ENCODE measurements at regions not wholly inside any gene's neighbourhood (a gene's known extent, or its start where the extent isn't known, plus 50 kb on each side); places are given as distances from the start of the nearest gene placed in this dataset.

DNA sequence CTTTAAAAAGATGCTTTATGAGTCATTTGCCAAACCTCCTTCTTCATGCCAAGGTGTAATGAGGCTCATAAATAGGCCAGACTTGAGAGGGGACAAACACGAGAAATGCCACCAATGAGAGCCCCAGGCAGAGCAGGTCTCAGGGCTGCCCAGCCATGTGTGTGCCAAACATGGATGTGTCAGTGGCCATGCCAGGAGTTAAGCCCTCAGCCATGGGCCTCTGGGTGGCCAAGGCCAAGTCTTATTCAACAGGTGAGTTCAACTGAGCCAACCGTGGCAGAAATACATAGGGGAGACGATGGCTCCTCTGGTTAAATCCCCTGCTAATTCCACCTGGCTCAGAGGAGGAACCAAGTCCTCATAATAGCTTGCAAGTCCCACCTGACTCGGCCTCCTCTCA is 358.8 kb downstream of the PREX1 start:
- no peak overlapping the region for H3K27ac Mint-ChIP-seq
- WGBS (ENCODE audit: insufficient coverage) = 96% methylated on average over 3 of the region's 4 CpGs
- no peaks in the 10 kb centered on the region for H4K20me1 ChIP-seq (ENCODE audit: insufficient read depth, low read length)
- intact Hi-C loops (cut with micrococcal nuclease) = no loop called here
- H3K4me1 ChIP-seq (ENCODE audit: control insufficient read depth in 1 of 2, insufficient read depth in 2 of 2, low read length in 2 of 2) = no peaks in the 10 kb centered on the region
- H3K4me3 Mint-ChIP-seq = no peak overlapping the region
- no peak overlapping the region for H3K27ac ChIP-seq (ENCODE audit: low read depth in 1 of 2, low read length in 2 of 2)
- H3K79me2 ChIP-seq (ENCODE audit: insufficient read depth, low read length) = no peaks in the 10 kb centered on the region
- TF ChIP-seq, protein P1, sequence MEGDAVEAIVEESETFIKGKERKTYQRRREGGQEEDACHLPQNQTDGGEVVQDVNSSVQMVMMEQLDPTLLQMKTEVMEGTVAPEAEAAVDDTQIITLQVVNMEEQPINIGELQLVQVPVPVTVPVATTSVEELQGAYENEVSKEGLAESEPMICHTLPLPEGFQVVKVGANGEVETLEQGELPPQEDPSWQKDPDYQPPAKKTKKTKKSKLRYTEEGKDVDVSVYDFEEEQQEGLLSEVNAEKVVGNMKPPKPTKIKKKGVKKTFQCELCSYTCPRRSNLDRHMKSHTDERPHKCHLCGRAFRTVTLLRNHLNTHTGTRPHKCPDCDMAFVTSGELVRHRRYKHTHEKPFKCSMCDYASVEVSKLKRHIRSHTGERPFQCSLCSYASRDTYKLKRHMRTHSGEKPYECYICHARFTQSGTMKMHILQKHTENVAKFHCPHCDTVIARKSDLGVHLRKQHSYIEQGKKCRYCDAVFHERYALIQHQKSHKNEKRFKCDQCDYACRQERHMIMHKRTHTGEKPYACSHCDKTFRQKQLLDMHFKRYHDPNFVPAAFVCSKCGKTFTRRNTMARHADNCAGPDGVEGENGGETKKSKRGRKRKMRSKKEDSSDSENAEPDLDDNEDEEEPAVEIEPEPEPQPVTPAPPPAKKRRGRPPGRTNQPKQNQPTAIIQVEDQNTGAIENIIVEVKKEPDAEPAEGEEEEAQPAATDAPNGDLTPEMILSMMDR (IDR thresholded peaks at IDR 0.05) = no peak
- H3K36me3 Mint-ChIP-seq = no peaks in the 10 kb centered on the region
- peaks cover 0 to 13% (median 6%) of the 10 kb centered on the region in 7 donors for H3K9me3 Mint-ChIP-seq
- no peak overlapping the region for H2AFZ ChIP-seq (ENCODE audit: insufficient read depth, low read depth, low read length, poor library complexity, severe bottlenecking)
- no peak overlapping the region for H3K4me2 ChIP-seq (replicated peaks; ENCODE audit: extremely low read depth, low read length, poor library complexity, severe bottlenecking)
- no peaks in the 10 kb centered on the region for H3K27me3 ChIP-seq (ENCODE audit: control insufficient read depth in 2 of 2, insufficient read depth in 2 of 2, low read length in 2 of 2)
- H3K4me3 ChIP-seq (replicated peaks in 1 of 3; ENCODE audit: low read depth in 2 of 3, low read length in 3 of 3) = no peak overlapping the region
- no peak overlapping the region for H3K9ac ChIP-seq (ENCODE audit: insufficient read depth, low read length, poor library complexity, severe bottlenecking)
- DNase-seq = no peak
- H3K27me3 Mint-ChIP-seq (ENCODE audit: low read depth in 3 of 3) = peaks cover 2 to 3% (median 3%) of the 10 kb centered on the region in 3 donors
- H3K9me3 ChIP-seq (replicated peaks in 1 of 2; ENCODE audit: control insufficient read depth in 1 of 2, insufficient read depth in 1 of 2, low read length in 2 of 2) = peaks cover 0 to 12% of the 10 kb centered on the region in 2 donors
- peaks cover 3% of the 10 kb centered on the region for H3K4me1 Mint-ChIP-seq
- no peaks in the 10 kb centered on the region for H3K36me3 ChIP-seq (replicated peaks in 1 of 2; ENCODE audit: control insufficient read depth in 1 of 2, insufficient read depth in 2 of 2, low read length in 2 of 2)

DNA sequence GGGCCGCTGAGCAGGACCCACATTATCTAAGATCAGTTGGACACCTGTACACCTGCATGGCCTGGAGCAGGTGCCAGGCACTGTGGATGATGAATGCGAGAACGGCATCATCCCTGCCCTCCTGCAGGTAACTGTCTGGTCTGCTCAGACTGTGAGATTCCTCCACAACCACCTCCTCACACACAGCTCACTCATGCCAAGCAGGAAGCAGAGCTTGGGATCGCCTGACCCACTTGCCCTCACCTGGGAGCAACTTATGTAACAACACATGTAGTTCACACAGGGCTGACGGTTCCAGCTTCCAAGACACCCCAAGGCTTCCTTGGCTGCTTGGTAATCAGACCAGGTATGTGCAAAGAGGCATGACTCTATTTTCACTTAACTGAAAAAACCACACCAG is 359.2 kb downstream of the PREX1 start:
- 85% methylated on average over 4 of the region's 5 CpGs for WGBS (ENCODE audit: insufficient coverage)
- intact Hi-C loops (cut with micrococcal nuclease) = no loop called here
- no peak overlapping the region for H3K27ac Mint-ChIP-seq

More for the DNA sequence above, 359.2 kb downstream of the PREX1 start:
- H3K27me3 ChIP-seq (ENCODE audit: control insufficient read depth in 2 of 2, insufficient read depth in 2 of 2, low read length in 2 of 2) = no peaks in the 10 kb centered on the region
- no peaks in the 10 kb centered on the region for H3K79me2 ChIP-seq (ENCODE audit: insufficient read depth, low read length)
- Mint-ChIP-seq H3K27me3 (ENCODE audit: low read depth in 3 of 3) (peaks cover 2 to 3% (median 3%) of the 10 kb centered on the region in 3 donors), H3K4me1 (peaks cover 3% of the 10 kb centered on the region), H3K4me3 (no peak overlapping the region), H3K9me3 (peaks cover 0 to 13% (median 6%) of the 10 kb centered on the region in 7 donors), H3K36me3 (no peaks in the 10 kb centered on the region)
- H3K4me1 ChIP-seq (ENCODE audit: control insufficient read depth in 1 of 2, insufficient read depth in 2 of 2, low read length in 2 of 2) = no peaks in the 10 kb centered on the region
- TF ChIP-seq, protein P1 (IDR thresholded peaks at IDR 0.05) = no peak
- H2AFZ ChIP-seq (ENCODE audit: insufficient read depth, low read depth, low read length, poor library complexity, severe bottlenecking) = no peak overlapping the region
- H3K4me2 ChIP-seq (replicated peaks; ENCODE audit: extremely low read depth, low read length, poor library complexity, severe bottlenecking) = no peak overlapping the region
- no peaks in the 10 kb centered on the region for H3K36me3 ChIP-seq (replicated peaks in 1 of 2; ENCODE audit: control insufficient read depth in 1 of 2, insufficient read depth in 2 of 2, low read length in 2 of 2)
- no peak overlapping the region for H3K9ac ChIP-seq (ENCODE audit: insufficient read depth, low read length, poor library complexity, severe bottlenecking)
- peaks cover 0 to 12% of the 10 kb centered on the region in 2 donors for H3K9me3 ChIP-seq (replicated peaks in 1 of 2; ENCODE audit: control insufficient read depth in 1 of 2, insufficient read depth in 1 of 2, low read length in 2 of 2)
- H3K27ac ChIP-seq (ENCODE audit: low read depth in 1 of 2, low read length in 2 of 2) = no peak overlapping the region
- no peak for DNase-seq
- H4K20me1 ChIP-seq (ENCODE audit: insufficient read depth, low read length) = no peaks in the 10 kb centered on the region
- no peak overlapping the region for H3K4me3 ChIP-seq (replicated peaks in 1 of 3; ENCODE audit: low read depth in 2 of 3, low read length in 3 of 3)

Measured in CD14-positive monocyte (primary cell).